ENCODE measurements at regions not wholly inside any gene's neighbourhood (a gene's known extent, or its start where the extent isn't known, plus 50 kb on each side); places are given as distances from the start of the nearest gene placed in this dataset.

GRCh38 chr2:71891155-71891554 is 256.5 kb downstream of the CYP26B1 start:
- TF ChIP-seq EP300 (IDR thresholded peaks at IDR 0.05; ENCODE audit: borderline replicate concordance in 1 of 2, control insufficient read depth in 1 of 2, low read depth in 2 of 2, low read length in 2 of 2) (no peak), YY1 (IDR thresholded peaks at IDR 0.05; ENCODE audit: low read depth, low read length) (no peak), POLR2A (IDR thresholded peaks at IDR 0.05; ENCODE audit: low read depth, low read length) (no peak)

Data from GM12878 (cell line).